ENCODE measurements at regions not wholly inside any gene's neighbourhood (a gene's known extent, or its start where the extent isn't known, plus 50 kb on each side); places are given as distances from the start of the nearest gene placed in this dataset.

DNA sequence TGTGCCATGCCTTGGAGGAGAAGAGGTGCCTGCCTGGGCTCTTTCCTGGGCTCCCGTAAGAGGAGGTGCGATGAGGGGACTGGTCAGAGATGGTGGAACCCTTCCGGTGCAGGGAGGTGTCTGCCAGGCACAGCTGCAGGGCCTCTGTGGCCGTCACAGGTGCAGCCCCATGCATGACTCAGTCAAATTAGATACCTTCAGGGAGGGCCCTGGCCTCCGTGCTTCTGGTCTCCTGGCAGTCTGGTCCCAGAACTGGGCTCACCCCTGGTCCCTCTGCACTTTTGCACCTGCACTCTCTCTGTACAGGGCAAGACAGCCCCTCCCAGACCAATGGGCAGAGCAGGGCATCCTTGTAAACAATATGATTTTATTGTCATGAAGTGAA is 49.9 kb upstream of the LRPAP1 start:
- TF ChIP-seq GATA3 (IDR thresholded peaks at IDR 0.05; ENCODE audit: low read depth, low read length) (no peak), GATA2 (IDR thresholded peaks at IDR 0.05; ENCODE audit: low read depth, low read length) (no peak)

Measured in SH-SY5Y (cell line).